Esophagus squamous epithelium (tissue), 4 donors: ENCODE measurements at regions not wholly inside any gene's neighbourhood (a gene's known extent, or its start where the extent isn't known, plus 50 kb on each side); places are given as distances from the start of the nearest gene placed in this dataset.

Experiments used
- CTCF ChIP-seq, 6 experiments: fragments of 450-650 bp in 4 of 6; fragments of 200-600 bp in 2 of 6; sonication (generic) in 2 of 6; IDR thresholded peaks; one replicate each; pipeline ENCODE4 v1.5.1; 2016 to 2019; ENCODE audit warnings: antibody characterized with exemption in 6 of 6, mild to moderate bottlenecking in 4 of 6, moderate library complexity in 4 of 6
- POLR2A ChIP-seq, 4 donors: fragments of 450-650 bp; IDR thresholded peaks; one replicate each; pipeline ENCODE4 v1.6.1; 2017; ENCODE audit warnings: antibody characterized with exemption in 4 of 4, mild to moderate bottlenecking in 4 of 4, moderate library complexity in 3 of 4

DNA sequence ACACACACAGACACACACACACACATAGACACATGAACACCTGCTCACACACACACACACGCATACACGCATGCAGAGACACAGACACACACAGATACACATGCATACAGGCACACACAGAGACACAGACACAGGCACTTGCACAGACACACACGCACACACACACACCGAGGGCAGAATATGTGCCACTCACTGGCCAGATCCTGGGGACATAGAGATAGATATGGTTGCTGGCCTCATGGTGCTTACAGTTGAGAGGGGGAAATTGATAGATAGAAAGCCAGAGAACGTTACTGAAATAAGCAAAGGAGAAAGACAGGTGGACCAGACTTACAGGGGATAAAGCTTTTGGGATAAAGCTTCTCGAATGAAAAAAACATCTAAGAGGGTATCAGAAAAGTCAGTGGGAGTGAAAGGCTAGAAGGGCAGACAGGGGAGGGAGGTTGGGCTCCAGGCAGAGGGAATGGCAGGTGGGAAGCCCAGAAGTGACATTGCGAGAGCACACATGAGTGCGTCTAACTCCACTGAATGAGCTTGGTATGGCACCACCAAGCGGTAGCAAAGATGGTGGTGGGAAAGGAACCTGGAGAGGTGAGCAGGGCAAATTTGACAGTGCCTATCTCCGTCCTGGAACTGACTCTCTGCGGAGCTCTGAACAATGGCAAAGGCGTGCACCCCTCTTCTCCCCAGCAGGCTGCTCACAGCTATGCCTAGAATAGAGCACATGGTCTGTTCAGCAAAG lies 390.1 kb upstream of the TRIB2 start:
- TF ChIP-seq CTCF (IDR thresholded peaks at IDR 0.05) (no peak), POLR2A (IDR thresholded peaks at IDR 0.05) (no peak)
